ENCODE measurements at regions not wholly inside any gene's neighbourhood (a gene's known extent, or its start where the extent isn't known, plus 50 kb on each side); places are given as distances from the start of the nearest gene placed in this dataset.

- intact Hi-C loops (cut with micrococcal nuclease) = no loop called here
- POLR2A ChIA-PET = no interaction called here
Observed at GRCh38 chr6:44539701-44540355, 152.3 kb downstream of the CDC5L start.

GRCh38 chr6:44540881-44541280 lies 153.4 kb downstream of the CDC5L start:
- Mint-ChIP-seq H3K9me3 (ENCODE audit: unreplicated experiment) (no peaks in the 10 kb centered on the region), H3K27ac (ENCODE audit: low read depth, unreplicated experiment) (no peak overlapping the region), H3K4me3 (ENCODE audit: unreplicated experiment) (no peak overlapping the region), H3K27me3 (ENCODE audit: insufficient read depth, unreplicated experiment) (no peaks in the 10 kb centered on the region), H3K4me1 (ENCODE audit: insufficient read depth, unreplicated experiment) (no peaks in the 10 kb centered on the region), H3K36me3 (ENCODE audit: insufficient read depth, unreplicated experiment) (no peaks in the 10 kb centered on the region)
- TF ChIP-seq CTCF (IDR thresholded peaks at IDR 0.05; ENCODE audit: unreplicated experiment) = no peak
- no peak for DNase-seq (ENCODE audit: unreplicated experiment)
- intact Hi-C loops (cut with micrococcal nuclease) = no loop called here
- ChIA-PET CTCF (no interaction called here), POLR2A (no interaction called here)
- no TSS peak for BruUV-seq (replicated peaks)

More at GRCh38 chr6:44539701-44540355, 152.3 kb downstream of the CDC5L start:
- Mint-ChIP-seq H3K9me3 (ENCODE audit: unreplicated experiment) (no peaks in the 10 kb centered on the region), H3K4me3 (ENCODE audit: unreplicated experiment) (no peak overlapping the region), H3K27ac (ENCODE audit: low read depth, unreplicated experiment) (no peak overlapping the region), H3K36me3 (ENCODE audit: insufficient read depth, unreplicated experiment) (no peaks in the 10 kb centered on the region), H3K4me1 (ENCODE audit: insufficient read depth, unreplicated experiment) (no peaks in the 10 kb centered on the region), H3K27me3 (ENCODE audit: insufficient read depth, unreplicated experiment) (no peaks in the 10 kb centered on the region)
- CTCF ChIA-PET = no interaction called here
- BruUV-seq (replicated peaks) = no TSS peak
- TF ChIP-seq CTCF (IDR thresholded peaks at IDR 0.05; ENCODE audit: unreplicated experiment) = no peak
- DNase-seq (ENCODE audit: unreplicated experiment) = peak; percentile 30

GRCh38 chr6:44542401-44543116 lies 155.1 kb downstream of the CDC5L start:
- intact Hi-C loops (cut with micrococcal nuclease) = no loop called here
- no peak overlapping the region for H3K27ac Mint-ChIP-seq (ENCODE audit: low read depth, unreplicated experiment)
- DNase-seq (ENCODE audit: unreplicated experiment) = no peak
- H3K9me3 Mint-ChIP-seq (ENCODE audit: unreplicated experiment) = no peaks in the 10 kb centered on the region
- CTCF ChIA-PET = no interaction called here
- no TSS peak for BruUV-seq (replicated peaks)
- no peaks in the 10 kb centered on the region for H3K4me1 Mint-ChIP-seq (ENCODE audit: insufficient read depth, unreplicated experiment)
- H3K27me3 Mint-ChIP-seq (ENCODE audit: insufficient read depth, unreplicated experiment) = no peaks in the 10 kb centered on the region
- H3K4me3 Mint-ChIP-seq (ENCODE audit: unreplicated experiment) = no peak overlapping the region
- no peaks in the 10 kb centered on the region for H3K36me3 Mint-ChIP-seq (ENCODE audit: insufficient read depth, unreplicated experiment)
- no peak for TF ChIP-seq CTCF (IDR thresholded peaks at IDR 0.05; ENCODE audit: unreplicated experiment)
- POLR2A ChIA-PET = no interaction called here

- no TSS peak for BruUV-seq (replicated peaks)
- CTCF ChIA-PET = no interaction called here
- Mint-ChIP-seq H3K9me3 (ENCODE audit: unreplicated experiment) (no peaks in the 10 kb centered on the region), H3K4me3 (ENCODE audit: unreplicated experiment) (no peak overlapping the region), H3K27me3 (ENCODE audit: insufficient read depth, unreplicated experiment) (no peaks in the 10 kb centered on the region), H3K36me3 (ENCODE audit: insufficient read depth, unreplicated experiment) (no peaks in the 10 kb centered on the region), H3K27ac (ENCODE audit: low read depth, unreplicated experiment) (no peak overlapping the region), H3K4me1 (ENCODE audit: insufficient read depth, unreplicated experiment) (no peaks in the 10 kb centered on the region)
- TF ChIP-seq CTCF (IDR thresholded peaks at IDR 0.05; ENCODE audit: unreplicated experiment) = no peak
- POLR2A ChIA-PET = no interaction called here
- no peak for DNase-seq (ENCODE audit: unreplicated experiment)
- intact Hi-C loops (cut with micrococcal nuclease) = no loop called here
Observed at GRCh38 chr6:44543664-44544063, 156.2 kb downstream of the CDC5L start.

Measured in MCF 10A (cell line).